CD4-positive, CD25-positive, alpha-beta regulatory T cell (primary cell): ENCODE measurements at regions not wholly inside any gene's neighbourhood (a gene's known extent, or its start where the extent isn't known, plus 50 kb on each side); places are given as distances from the start of the nearest gene placed in this dataset.

ENCODE experiments used
- ATAC-seq, 2 donors: fragments of 150-1000 bp; cut with Tn5 transposase; one replicate each; pipeline ENCODE4 v1.10.0; 2021; ENCODE audit warnings: low read depth in 2 of 2, moderate number of reproducible peaks in 2 of 2, moderate library complexity in 1 of 2
- DNase-seq, 3 donors: peaks; one replicate each; pipeline versions ENCODE4 v3.0.0 to v3.0.0-alpha.2; 2012 to 2022; ENCODE audit warnings: mixed read lengths in 1 of 3
- H3K27ac ChIP-seq: one replicate; pipeline ENCODE4 v1.7.0; 2013; ENCODE audit warnings: mild to moderate bottlenecking, low read length; ENCODE audit not compliant: insufficient read depth, poor library complexity, severe bottlenecking
- H3K27me3 ChIP-seq: one replicate; pipeline ENCODE4 v1.7.0; 2013; ENCODE audit warnings: low read length; ENCODE audit not compliant: control insufficient read depth, insufficient read depth
- H3K36me3 ChIP-seq: one replicate; pipeline ENCODE4 v1.7.0; 2013; ENCODE audit warnings: mild to moderate bottlenecking, low read length, moderate library complexity; ENCODE audit not compliant: control insufficient read depth, insufficient read depth
- H3K4me1 ChIP-seq: 2 replicates; pipeline ENCODE4 v1.7.0; 2013; ENCODE audit warnings: mild to moderate bottlenecking, low read length; ENCODE audit not compliant: insufficient read depth, control insufficient read depth, poor library complexity, severe bottlenecking
- H3K4me3 ChIP-seq: one replicate; pipeline ENCODE4 v1.7.0; 2013; ENCODE audit warnings: low read depth, mild to moderate bottlenecking, low read length, moderate library complexity
- H3K9me3 ChIP-seq, 2 experiments: 1 replicate in 1 of 2; 2 replicates in 1 of 2; pipeline ENCODE4 v1.7.0; 2013; ENCODE audit warnings: low read length in 2 of 2, mild to moderate bottlenecking in 1 of 2, moderate library complexity in 1 of 2; ENCODE audit not compliant: control insufficient read depth in 2 of 2
- H3K27ac Mint-ChIP-seq, 3 donors: one replicate each; pipeline ENCODE4 v1.8.0; 2020 to 2022; ENCODE audit warnings: mild to moderate bottlenecking in 3 of 3, mixed read lengths in 3 of 3, moderate library complexity in 2 of 3
- H3K27me3 Mint-ChIP-seq: one replicate; pipeline ENCODE4 v1.8.0; 2022; ENCODE audit warnings: mild to moderate bottlenecking, mixed read lengths
- H3K36me3 Mint-ChIP-seq: one replicate; pipeline ENCODE4 v1.8.0; 2020; ENCODE audit warnings: mixed read lengths
- H3K4me1 Mint-ChIP-seq, 4 donors: one replicate each; pipeline ENCODE4 v1.8.0; 2020 to 2022; ENCODE audit warnings: mixed read lengths in 4 of 4, mild to moderate bottlenecking in 1 of 4
- H3K4me3 Mint-ChIP-seq, 4 donors: one replicate each; pipeline ENCODE4 v1.8.0; 2020 to 2022; ENCODE audit warnings: mild to moderate bottlenecking in 4 of 4, mixed read lengths in 4 of 4, moderate library complexity in 3 of 4
- H3K9me3 Mint-ChIP-seq, 7 donors: one replicate each; pipeline ENCODE4 v1.8.0; 2020 to 2022; ENCODE audit warnings: mixed read lengths in 7 of 7, mild to moderate bottlenecking in 3 of 7, moderate library complexity in 2 of 7

DNA sequence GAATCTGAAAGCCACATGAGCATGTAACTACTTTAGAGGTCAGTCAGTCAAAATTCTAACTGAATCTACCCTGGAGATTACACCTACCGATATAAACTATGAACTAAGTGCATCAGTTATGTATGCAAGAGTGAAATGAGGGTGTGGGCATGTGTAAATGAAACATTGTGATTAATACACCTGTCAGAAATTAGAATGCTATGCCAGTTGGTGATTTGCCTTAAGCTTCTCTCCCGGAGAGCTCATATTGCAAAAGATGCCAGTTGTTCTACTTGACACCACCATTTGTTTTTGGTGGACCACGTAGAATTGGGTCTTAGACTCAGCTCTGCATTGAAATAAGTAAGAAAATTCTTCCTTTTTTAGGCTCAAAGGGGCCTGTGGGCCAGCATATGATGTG lies 91.0 kb upstream of the KBTBD8 start:
- Mint-ChIP-seq H3K9me3 (peaks cover 0 to 12% (median 3%) of the 10 kb centered on the region in 7 donors), H3K27me3 (peaks cover 16% of the 10 kb centered on the region), H3K4me3 (no peak overlapping the region), H3K36me3 (no peaks in the 10 kb centered on the region), H3K4me1 (no peaks in the 10 kb centered on the region), H3K27ac (no peak overlapping the region)
- Histone ChIP-seq H3K27ac (no peak overlapping the region), H3K36me3 (no peaks in the 10 kb centered on the region), H3K9me3 (no peaks in the 10 kb centered on the region), H3K4me3 (no peak overlapping the region), H3K4me1 (no peaks in the 10 kb centered on the region), H3K27me3 (peaks cover 5% of the 10 kb centered on the region)
- ATAC-seq: no peak
- no peak for DNase-seq

DNA sequence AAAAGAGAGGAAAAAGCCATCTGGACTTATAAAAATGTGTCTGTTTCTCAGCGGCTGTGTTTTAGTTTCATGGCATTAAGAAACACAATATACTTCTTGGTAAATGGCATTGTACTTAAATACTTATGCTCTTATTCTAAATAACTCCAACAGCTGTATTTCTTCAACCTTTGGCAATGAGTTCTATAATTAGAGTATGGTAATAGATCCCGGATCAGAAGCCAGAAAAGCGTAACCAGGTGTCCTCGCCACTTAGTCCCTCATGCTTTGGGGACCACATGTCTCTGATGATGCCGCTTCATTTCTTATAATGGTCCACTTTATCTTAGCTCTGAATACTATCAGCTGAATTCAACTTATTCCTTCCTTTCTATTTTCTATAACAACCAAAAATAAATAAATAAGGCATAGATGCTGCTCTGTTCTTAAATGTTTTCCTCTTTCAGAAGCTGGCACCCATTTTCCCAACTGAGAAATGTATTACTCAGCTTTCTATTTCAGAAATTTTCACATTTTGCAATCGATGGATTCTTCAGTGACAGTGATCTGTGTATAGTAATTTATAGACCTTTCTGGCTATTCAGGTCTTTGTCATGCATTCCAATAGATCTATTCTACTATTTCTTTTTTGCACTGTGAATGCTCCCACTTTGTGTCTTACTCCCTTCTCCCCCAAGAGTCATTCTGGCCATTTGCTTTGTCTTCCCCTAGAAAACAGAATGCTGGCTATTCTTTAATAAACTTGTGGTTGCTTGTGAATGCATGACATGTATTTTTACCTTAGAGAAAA lies 87.6 kb upstream of the KBTBD8 start:
- DNase-seq (no peak), ATAC-seq (no peak)
- H3K4me3 Mint-ChIP-seq: no peak overlapping the region
- Histone ChIP-seq H3K9me3 (peaks cover 3 to 9% of the 10 kb centered on the region in 2 experiments), H3K36me3 (no peaks in the 10 kb centered on the region), H3K27me3 (peaks cover 4% of the 10 kb centered on the region), H3K4me1 (no peaks in the 10 kb centered on the region), H3K4me3 (no peak overlapping the region), H3K27ac (no peak overlapping the region)
- H3K9me3 Mint-ChIP-seq: peaks cover 0 to 7% (median 3%) of the 10 kb centered on the region in 7 donors
- H3K4me1 Mint-ChIP-seq: no peaks in the 10 kb centered on the region
- H3K36me3 Mint-ChIP-seq: no peaks in the 10 kb centered on the region
- H3K27me3 Mint-ChIP-seq: no peaks in the 10 kb centered on the region
- H3K27ac Mint-ChIP-seq: no peak overlapping the region

DNA sequence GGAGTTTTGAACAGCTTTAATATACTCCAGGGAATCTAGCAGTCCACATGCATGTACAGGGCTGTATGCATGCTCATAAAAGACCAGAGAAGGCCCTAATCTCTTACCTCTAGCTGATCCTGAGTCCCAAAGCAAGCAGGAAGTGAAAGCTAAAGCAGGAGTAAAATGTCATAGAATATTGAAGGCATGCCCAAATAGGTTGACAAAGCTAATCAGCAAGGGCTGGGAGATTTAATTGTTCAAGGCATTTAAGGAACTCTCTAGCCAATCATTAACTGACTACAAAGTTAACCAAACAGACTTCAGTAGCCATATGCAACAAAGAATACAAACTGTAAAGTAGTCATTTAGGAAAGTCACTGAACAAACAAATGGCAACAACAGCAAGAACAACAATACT lies 85.8 kb upstream of the KBTBD8 start:
- Histone ChIP-seq H3K36me3 (no peaks in the 10 kb centered on the region), H3K4me1 (no peaks in the 10 kb centered on the region), H3K9me3 (peaks cover 3 to 9% of the 10 kb centered on the region in 2 experiments), H3K27ac (no peak overlapping the region), H3K4me3 (no peak overlapping the region), H3K27me3 (no peaks in the 10 kb centered on the region)
- H3K9me3 Mint-ChIP-seq: peaks cover 0 to 9% (median 6%) of the 10 kb centered on the region in 7 donors
- H3K27ac Mint-ChIP-seq: no peak overlapping the region
- ATAC-seq (no peak), DNase-seq (no peak)
- H3K36me3 Mint-ChIP-seq: no peaks in the 10 kb centered on the region
- no peaks in the 10 kb centered on the region for H3K27me3 Mint-ChIP-seq
- no peak overlapping the region for H3K4me3 Mint-ChIP-seq
- no peaks in the 10 kb centered on the region for H3K4me1 Mint-ChIP-seq

DNA sequence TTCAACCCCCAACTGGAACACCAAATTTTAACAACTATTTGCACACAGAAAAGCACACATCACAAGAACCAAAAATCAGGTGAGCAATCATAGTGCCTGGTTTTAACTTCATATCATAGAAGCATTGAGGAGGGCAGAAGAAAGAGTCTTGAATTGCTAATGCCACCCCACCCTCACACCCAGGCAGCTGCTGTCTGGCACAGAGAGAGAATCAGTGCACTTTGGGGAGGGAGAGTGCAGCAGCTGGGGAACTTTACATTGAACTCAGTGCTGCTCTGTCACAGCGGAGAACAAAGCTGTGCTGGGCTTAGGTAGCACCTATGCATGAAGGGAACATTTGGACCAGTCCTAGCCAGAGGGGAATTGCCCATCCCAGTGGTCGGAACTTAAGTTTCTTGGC lies 76.0 kb upstream of the KBTBD8 start:
- no peak overlapping the region for H3K27ac Mint-ChIP-seq
- H3K36me3 ChIP-seq: no peaks in the 10 kb centered on the region
- H3K4me1 ChIP-seq: no peaks in the 10 kb centered on the region
- H3K9me3 ChIP-seq: no peaks in the 10 kb centered on the region
- H3K27me3 ChIP-seq: no peaks in the 10 kb centered on the region
- no peaks in the 10 kb centered on the region for H3K4me1 Mint-ChIP-seq
- H3K4me3 ChIP-seq: no peak overlapping the region
- no peak for DNase-seq
- H3K36me3 Mint-ChIP-seq: no peaks in the 10 kb centered on the region
- H3K27me3 Mint-ChIP-seq: peaks cover 26% of the 10 kb centered on the region
- ATAC-seq: no peak
- H3K4me3 Mint-ChIP-seq: no peak overlapping the region
- H3K9me3 Mint-ChIP-seq: peaks cover 0 to 5% (median 0%) of the 10 kb centered on the region in 7 donors
- H3K27ac ChIP-seq: no peak overlapping the region

DNA sequence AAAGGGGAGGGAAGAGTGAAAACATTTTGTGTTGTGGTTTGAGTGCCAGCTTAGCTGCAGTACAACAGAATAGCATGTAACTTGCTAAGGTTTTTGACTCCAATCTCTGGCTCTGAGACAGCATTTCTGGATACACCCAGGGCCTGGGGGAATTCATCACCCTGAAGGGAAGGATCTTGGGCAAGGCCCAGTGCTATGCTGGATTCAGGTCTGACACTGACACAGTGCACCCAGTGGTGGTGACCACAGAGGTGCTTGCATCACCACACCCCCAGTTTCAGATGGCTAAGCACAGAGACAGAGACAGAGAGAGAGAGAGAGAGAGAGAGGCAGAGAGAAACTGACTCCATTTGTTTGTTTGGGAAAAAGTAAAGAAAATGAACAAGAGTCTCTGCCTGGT lies 74.1 kb upstream of the KBTBD8 start:
- ATAC-seq (no peak), DNase-seq (no peak)
- Mint-ChIP-seq H3K27ac (no peak overlapping the region), H3K4me3 (no peak overlapping the region), H3K27me3 (peaks cover 26% of the 10 kb centered on the region), H3K4me1 (no peaks in the 10 kb centered on the region), H3K9me3 (peaks cover 0 to 5% (median 0%) of the 10 kb centered on the region in 7 donors), H3K36me3 (no peaks in the 10 kb centered on the region)
- Histone ChIP-seq H3K27me3 (no peaks in the 10 kb centered on the region), H3K27ac (no peak overlapping the region), H3K4me3 (no peak overlapping the region), H3K9me3 (no peaks in the 10 kb centered on the region), H3K4me1 (no peaks in the 10 kb centered on the region), H3K36me3 (no peaks in the 10 kb centered on the region)

DNA sequence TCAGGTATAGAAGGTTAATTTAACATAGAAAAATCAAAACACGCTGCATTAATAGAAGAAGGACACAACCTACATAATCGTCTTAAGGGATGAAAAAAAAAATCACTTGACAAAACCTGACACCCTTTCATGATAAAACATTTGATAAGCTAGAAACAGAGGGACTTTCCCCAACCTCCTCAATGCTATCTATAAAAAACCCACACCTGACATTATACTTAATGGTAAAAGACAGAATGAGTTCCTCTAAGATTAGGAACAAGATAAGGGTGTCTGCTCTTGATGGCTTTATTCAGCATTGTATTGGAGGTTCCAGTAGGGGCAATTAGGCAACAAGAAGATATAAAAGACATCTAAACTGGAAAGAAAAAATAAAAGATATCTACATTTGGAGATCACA lies 69.9 kb upstream of the KBTBD8 start:
- Mint-ChIP-seq H3K4me1 (no peaks in the 10 kb centered on the region), H3K4me3 (no peak overlapping the region)
- ATAC-seq: no peak

DNA sequence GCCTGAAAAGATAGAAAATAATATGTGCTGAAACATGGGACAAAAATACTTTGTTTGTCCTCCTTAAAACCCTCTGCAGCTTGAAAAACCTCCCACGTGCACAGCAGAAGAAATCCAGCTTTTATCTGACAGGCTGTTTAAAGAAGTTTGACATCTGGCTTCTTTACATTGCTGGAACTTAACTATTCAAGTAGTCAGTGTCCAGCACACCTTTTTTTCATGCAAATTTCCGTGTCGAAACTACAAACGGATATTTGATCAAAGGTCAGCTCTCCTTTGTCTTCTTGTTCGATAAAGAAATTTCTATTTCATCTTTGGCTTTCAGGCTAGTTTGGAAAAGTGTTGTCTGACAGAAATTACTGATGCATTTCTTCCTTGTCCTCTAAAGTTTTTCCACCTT lies 66.8 kb upstream of the KBTBD8 start:
- ATAC-seq (no peak), DNase-seq (no peak)
- H3K27me3 Mint-ChIP-seq: peaks cover 14% of the 10 kb centered on the region
- no peaks in the 10 kb centered on the region for H3K9me3 ChIP-seq
- no peak overlapping the region for H3K4me3 ChIP-seq
- no peaks in the 10 kb centered on the region for H3K4me1 ChIP-seq
- no peaks in the 10 kb centered on the region for H3K4me1 Mint-ChIP-seq
- no peaks in the 10 kb centered on the region for H3K36me3 Mint-ChIP-seq
- H3K9me3 Mint-ChIP-seq: peaks cover 0 to 1% (median 0%) of the 10 kb centered on the region in 7 donors
- H3K36me3 ChIP-seq: no peaks in the 10 kb centered on the region
- H3K27me3 ChIP-seq: no peaks in the 10 kb centered on the region
- H3K4me3 Mint-ChIP-seq: no peak overlapping the region
- H3K27ac Mint-ChIP-seq: no peak overlapping the region
- no peak overlapping the region for H3K27ac ChIP-seq

More for the DNA sequence above, 69.9 kb upstream of the KBTBD8 start:
- Histone ChIP-seq H3K27ac (no peak overlapping the region), H3K4me1 (no peaks in the 10 kb centered on the region), H3K27me3 (no peaks in the 10 kb centered on the region), H3K36me3 (no peaks in the 10 kb centered on the region), H3K4me3 (no peak overlapping the region), H3K9me3 (no peaks in the 10 kb centered on the region)
- DNase-seq: no peak
- Mint-ChIP-seq H3K36me3 (no peaks in the 10 kb centered on the region), H3K27ac (no peak overlapping the region), H3K27me3 (peaks cover 29% of the 10 kb centered on the region), H3K9me3 (peaks cover 0 to 2% (median 0%) of the 10 kb centered on the region in 7 donors)

DNA sequence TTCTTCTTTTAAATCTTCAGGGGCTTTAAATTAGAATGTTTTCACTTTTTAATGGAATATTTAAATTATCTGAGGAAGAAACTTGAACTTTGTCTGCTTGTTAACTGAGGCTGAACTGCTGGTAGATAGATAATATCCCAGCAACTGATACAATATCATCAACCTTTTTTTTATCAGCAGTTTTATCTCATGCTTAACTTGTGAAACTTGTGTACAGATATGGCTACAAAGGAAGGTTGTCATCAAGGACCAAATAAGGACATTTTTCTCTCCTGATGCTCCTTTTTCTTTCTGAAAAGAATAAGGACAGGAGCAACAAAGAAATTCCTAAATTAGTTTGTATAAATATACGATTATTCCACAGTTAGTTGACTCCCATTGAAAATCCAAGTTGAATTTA lies 66.4 kb upstream of the KBTBD8 start:
- H3K36me3 ChIP-seq: no peaks in the 10 kb centered on the region
- no peaks in the 10 kb centered on the region for H3K4me1 Mint-ChIP-seq
- H3K4me3 ChIP-seq: no peak overlapping the region
- H3K9me3 Mint-ChIP-seq: no peaks in the 10 kb centered on the region
- no peak for DNase-seq
- H3K36me3 Mint-ChIP-seq: no peaks in the 10 kb centered on the region
- H3K4me1 ChIP-seq: no peaks in the 10 kb centered on the region
- H3K27ac ChIP-seq: no peak overlapping the region
- H3K4me3 Mint-ChIP-seq: no peak overlapping the region
- H3K9me3 ChIP-seq: no peaks in the 10 kb centered on the region
- no peak overlapping the region for H3K27ac Mint-ChIP-seq
- no peaks in the 10 kb centered on the region for H3K27me3 ChIP-seq
- peaks cover 11% of the 10 kb centered on the region for H3K27me3 Mint-ChIP-seq
- ATAC-seq: no peak
